Loucy (cell line): ENCODE measurements at regions not wholly inside any gene's neighbourhood (a gene's known extent, or its start where the extent isn't known, plus 50 kb on each side); places are given as distances from the start of the nearest gene placed in this dataset.

Source experiments
- CTCF ChIP-seq: fragments of 200-600 bp; sonication (generic); conservative IDR thresholded peaks from 2 replicates; pipeline ENCODE4 v1.5.1; 2014; ENCODE audit warnings: mild to moderate bottlenecking, antibody characterized with exemption, low read length
- EZH2phosphoT487 ChIP-seq: fragments of 200-600 bp; IDR thresholded peaks from 2 replicates; pipeline ENCODE4 v1.6.1; 2018; ENCODE audit warnings: antibody characterized with exemption, mild to moderate bottlenecking, moderate library complexity, borderline replicate concordance

GRCh38 chr1:91604632-91605031, 104.0 kb downstream of the CDC7 start:
- TF ChIP-seq CTCF, result no peak
- no peak for TF ChIP-seq EZH2phosphoT487
